ENCODE measurements at regions not wholly inside any gene's neighbourhood (a gene's known extent, or its start where the extent isn't known, plus 50 kb on each side); places are given as distances from the start of the nearest gene placed in this dataset.

- DNase-seq (ENCODE audit: low spot score): no peak
- TF ChIP-seq, protein P1, sequence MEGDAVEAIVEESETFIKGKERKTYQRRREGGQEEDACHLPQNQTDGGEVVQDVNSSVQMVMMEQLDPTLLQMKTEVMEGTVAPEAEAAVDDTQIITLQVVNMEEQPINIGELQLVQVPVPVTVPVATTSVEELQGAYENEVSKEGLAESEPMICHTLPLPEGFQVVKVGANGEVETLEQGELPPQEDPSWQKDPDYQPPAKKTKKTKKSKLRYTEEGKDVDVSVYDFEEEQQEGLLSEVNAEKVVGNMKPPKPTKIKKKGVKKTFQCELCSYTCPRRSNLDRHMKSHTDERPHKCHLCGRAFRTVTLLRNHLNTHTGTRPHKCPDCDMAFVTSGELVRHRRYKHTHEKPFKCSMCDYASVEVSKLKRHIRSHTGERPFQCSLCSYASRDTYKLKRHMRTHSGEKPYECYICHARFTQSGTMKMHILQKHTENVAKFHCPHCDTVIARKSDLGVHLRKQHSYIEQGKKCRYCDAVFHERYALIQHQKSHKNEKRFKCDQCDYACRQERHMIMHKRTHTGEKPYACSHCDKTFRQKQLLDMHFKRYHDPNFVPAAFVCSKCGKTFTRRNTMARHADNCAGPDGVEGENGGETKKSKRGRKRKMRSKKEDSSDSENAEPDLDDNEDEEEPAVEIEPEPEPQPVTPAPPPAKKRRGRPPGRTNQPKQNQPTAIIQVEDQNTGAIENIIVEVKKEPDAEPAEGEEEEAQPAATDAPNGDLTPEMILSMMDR (IDR thresholded peaks at IDR 0.05; ENCODE audit: borderline replicate concordance, control extremely low read depth, extremely low read depth, insufficient read depth, missing control alignments): no peak
- in situ Hi-C loops (cut with MboI; ENCODE audit: low sequenced_read_pairs, unreplicated experiment): no loop called here
Observed at GRCh38 chr11:45451766-45452440, 165.8 kb upstream of the SYT13 start.

DNA sequence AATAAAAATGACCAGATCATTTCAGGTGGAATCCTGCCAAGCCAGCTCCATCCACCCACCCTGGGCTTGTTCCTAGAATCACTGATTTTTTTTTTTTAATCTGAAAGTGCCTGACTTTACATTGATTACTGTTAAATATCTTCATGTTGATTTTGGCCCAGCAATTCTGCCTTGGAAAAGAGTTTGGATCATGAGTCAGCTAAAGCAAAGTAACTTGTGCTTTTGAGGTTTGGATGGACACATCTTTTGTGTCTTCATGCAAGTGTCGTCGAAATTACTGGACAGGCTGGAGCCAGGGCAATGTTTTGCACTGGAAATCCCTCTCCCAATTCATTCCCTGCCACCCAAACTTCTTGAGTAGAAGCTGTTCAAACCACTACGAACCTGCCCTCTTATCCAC is 164.0 kb upstream of the SYT13 start:
- TF ChIP-seq, protein P1 (IDR thresholded peaks at IDR 0.05; ENCODE audit: borderline replicate concordance, control extremely low read depth, extremely low read depth, insufficient read depth, missing control alignments): no peak
- in situ Hi-C loops (cut with MboI; ENCODE audit: low sequenced_read_pairs, unreplicated experiment): no loop called here
- DNase-seq (ENCODE audit: low spot score): no peak

- TF ChIP-seq, protein P1 (IDR thresholded peaks at IDR 0.05; ENCODE audit: borderline replicate concordance, control extremely low read depth, extremely low read depth, insufficient read depth, missing control alignments): no peak
- in situ Hi-C loops (cut with MboI; ENCODE audit: low sequenced_read_pairs, unreplicated experiment): no loop called here
- no peak for DNase-seq (ENCODE audit: low spot score)
Observed at GRCh38 chr11:45449036-45449601, 163.0 kb upstream of the SYT13 start.

GRCh38 chr11:45448561-45448960 is 162.4 kb upstream of the SYT13 start:
- in situ Hi-C loops (cut with MboI; ENCODE audit: low sequenced_read_pairs, unreplicated experiment): no loop called here
- no peak for DNase-seq (ENCODE audit: low spot score)
- TF ChIP-seq, protein P1 (IDR thresholded peaks at IDR 0.05; ENCODE audit: borderline replicate concordance, control extremely low read depth, extremely low read depth, insufficient read depth, missing control alignments): no peak

DNA sequence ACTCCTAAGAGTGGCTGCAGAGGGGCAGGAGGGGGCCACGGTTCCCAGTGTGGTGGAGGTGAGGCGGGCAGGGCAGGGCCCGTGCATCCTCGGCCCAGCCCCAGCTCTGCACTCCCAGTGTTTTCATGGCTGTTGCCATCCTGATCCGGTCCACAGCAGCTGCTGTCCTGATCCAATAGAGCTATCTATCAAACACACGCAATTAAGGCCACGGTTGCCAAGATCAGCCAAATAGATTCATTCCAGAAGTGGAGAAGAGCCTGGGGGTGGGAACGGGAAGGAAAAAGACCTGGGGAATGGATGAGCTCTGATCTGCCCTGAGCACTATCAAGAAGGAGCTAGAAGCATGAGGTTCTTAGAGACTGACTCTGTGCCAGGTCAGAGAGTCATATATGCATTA is 160.9 kb upstream of the SYT13 start:
- TF ChIP-seq, protein P1 (IDR thresholded peaks at IDR 0.05; ENCODE audit: borderline replicate concordance, control extremely low read depth, extremely low read depth, insufficient read depth, missing control alignments): no peak
- in situ Hi-C loops (cut with MboI; ENCODE audit: low sequenced_read_pairs, unreplicated experiment): no loop called here
- DNase-seq (ENCODE audit: low spot score): no peak

GRCh38 chr11:45446434-45446833 is 160.3 kb upstream of the SYT13 start:
- TF ChIP-seq, protein P1 (IDR thresholded peaks at IDR 0.05; ENCODE audit: borderline replicate concordance, control extremely low read depth, extremely low read depth, insufficient read depth, missing control alignments): no peak
- no peak for DNase-seq (ENCODE audit: low spot score)
- in situ Hi-C loops (cut with MboI; ENCODE audit: low sequenced_read_pairs, unreplicated experiment): no loop called here

Measured in GM13976 (cell line).